ENCODE measurements at regions not wholly inside any gene's neighbourhood (a gene's known extent, or its start where the extent isn't known, plus 50 kb on each side); places are given as distances from the start of the nearest gene placed in this dataset.

DNA sequence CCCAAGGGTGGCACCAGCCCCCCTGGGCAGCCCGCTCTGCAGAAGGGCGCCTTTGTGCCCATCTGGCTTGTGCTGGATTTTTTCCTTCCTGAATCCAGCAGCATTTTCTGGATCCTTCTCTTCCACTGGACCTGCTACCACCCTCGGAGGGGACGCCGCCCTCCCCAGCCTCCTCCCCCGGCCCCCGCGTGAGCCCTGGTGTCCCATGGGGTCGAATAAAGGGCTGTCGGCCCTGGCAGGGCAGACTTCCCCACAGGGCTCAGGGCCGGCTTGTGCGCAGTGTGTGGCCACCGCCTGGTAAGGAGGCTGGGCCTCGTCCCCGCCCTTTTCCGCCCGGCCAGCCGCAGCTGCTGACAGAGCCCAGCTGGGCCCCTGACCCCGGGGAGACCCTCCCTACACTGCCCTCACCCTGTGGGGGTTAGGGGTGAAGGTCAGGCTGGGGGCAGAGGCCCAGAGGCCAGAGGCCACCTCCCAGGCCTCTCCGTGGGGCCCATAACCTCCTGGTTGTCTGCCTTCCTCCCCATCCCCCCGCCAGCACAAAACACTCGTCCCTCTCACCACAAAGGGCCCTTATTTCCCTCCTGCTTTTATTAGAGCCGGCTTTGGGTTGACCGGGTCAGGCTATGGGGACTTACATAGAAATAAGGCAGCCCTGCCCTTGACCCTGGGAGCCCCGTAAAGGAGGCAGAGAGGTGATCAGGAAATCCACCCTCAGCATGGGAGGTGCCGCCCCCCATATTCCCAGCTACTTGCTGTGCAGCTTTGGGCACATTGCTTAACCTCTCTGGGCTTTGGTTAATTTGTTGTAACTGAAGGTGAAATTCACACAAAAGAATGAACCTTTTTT is 179.3 kb upstream of the CIBAR2 start:
- no peak for TF ChIP-seq ZFX (IDR thresholded peaks at IDR 0.05)
- TF ChIP-seq, protein P1, sequence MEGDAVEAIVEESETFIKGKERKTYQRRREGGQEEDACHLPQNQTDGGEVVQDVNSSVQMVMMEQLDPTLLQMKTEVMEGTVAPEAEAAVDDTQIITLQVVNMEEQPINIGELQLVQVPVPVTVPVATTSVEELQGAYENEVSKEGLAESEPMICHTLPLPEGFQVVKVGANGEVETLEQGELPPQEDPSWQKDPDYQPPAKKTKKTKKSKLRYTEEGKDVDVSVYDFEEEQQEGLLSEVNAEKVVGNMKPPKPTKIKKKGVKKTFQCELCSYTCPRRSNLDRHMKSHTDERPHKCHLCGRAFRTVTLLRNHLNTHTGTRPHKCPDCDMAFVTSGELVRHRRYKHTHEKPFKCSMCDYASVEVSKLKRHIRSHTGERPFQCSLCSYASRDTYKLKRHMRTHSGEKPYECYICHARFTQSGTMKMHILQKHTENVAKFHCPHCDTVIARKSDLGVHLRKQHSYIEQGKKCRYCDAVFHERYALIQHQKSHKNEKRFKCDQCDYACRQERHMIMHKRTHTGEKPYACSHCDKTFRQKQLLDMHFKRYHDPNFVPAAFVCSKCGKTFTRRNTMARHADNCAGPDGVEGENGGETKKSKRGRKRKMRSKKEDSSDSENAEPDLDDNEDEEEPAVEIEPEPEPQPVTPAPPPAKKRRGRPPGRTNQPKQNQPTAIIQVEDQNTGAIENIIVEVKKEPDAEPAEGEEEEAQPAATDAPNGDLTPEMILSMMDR (conservative IDR thresholded peaks at IDR 0.05), result no peak
- H3K27ac ChIP-seq, result no peak overlapping the region

DNA sequence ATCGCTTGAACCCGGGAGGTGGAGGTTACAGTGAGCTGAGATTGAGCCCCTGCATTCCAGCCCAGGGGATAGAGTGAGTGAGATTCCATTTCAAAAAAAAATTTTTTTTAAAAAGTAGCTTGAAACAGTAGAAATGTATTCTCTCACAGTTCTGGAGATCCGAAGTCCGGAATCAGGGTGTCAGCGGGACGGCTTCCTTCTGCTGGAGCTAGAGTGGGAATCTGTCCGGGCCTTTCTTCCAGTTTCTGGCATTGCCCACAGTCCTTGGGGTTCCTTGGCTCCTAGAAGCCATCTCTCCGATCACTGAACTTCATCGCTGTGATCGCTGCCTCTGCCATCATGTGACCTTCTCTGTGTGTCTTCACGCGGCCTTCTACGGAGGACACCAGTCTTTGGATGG is 181.2 kb upstream of the CIBAR2 start:
- H3K27ac ChIP-seq, result no peak overlapping the region
- TF ChIP-seq, protein P1 (conservative IDR thresholded peaks at IDR 0.05), result no peak
- TF ChIP-seq ZFX (IDR thresholded peaks at IDR 0.05), result no peak

DNA sequence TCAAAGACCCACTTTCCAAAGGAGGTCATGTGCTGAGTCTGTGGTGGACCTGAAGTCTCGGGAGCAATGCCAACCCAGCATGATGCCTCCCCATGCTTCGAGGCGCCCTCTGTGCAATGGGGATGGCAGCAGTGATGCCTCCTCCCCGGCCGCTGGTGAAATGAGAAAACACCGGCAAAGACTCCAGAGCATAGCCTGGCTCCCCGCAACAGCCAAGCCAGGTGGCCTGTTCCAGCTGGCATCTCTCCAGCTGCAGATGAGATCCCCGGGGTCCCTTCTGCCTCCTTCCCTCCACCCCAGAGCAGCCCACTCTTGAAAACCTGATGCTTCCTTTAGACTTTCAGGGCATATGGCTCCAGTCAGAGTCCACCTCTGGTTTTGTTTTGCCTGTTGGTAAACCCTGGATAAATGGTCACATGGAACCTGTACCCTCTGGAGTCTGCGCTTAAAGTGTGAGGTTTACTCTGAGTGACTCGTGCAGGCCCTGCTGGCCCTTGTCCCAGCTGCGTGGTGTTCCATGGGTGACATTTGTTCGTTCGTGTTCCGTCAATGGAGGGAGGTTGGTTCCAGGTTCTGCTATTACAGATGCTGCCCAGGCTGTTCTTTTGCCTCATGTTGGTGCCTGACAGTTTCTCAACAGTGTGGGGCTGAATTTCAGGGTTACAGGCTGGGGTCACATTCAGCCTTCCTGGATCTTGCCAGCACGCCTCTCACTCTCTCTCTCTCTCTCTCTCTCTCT is 181.8 kb upstream of the CIBAR2 start:
- H3K27ac ChIP-seq, result no peak overlapping the region
- TF ChIP-seq ZFX (IDR thresholded peaks at IDR 0.05), result no peak
- TF ChIP-seq, protein P1 (conservative IDR thresholded peaks at IDR 0.05), result no peak

DNA sequence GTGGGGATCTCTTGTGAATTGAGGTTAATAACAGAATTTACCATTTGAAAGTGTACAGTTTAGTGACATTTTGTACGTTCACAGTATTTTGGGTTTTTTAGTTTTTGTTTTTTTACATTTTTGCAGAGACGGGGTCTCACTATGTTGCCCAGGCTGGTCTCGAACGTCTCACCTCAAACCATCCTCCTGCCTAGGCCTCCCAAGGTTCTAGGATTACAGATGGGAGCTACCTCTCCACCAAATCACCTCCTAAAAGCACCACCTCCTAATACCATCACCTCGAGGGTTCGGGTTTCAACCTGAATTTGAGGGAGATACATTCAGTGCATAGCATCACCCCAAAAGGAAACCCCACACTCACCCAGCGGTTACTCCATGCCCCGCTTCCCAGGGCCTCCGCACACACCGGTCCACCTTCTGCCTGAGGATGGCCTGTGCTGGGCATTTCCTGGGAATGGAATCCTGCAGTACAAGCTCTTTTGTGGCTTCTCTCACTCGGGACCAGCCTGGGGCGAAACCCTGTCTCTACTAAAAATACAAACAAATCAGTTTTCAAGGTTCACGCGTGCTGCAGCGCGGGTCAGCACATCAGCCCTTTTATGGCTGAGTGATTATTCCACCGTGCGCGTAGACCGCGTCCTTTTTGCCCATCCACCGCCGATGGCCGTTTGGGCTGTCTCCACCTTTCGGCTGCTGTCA is 182.7 kb upstream of the CIBAR2 start:
- TF ChIP-seq ZFX (IDR thresholded peaks at IDR 0.05), result no peak
- TF ChIP-seq, protein P1 (conservative IDR thresholded peaks at IDR 0.05), result no peak
- H3K27ac ChIP-seq, result no peak overlapping the region

DNA sequence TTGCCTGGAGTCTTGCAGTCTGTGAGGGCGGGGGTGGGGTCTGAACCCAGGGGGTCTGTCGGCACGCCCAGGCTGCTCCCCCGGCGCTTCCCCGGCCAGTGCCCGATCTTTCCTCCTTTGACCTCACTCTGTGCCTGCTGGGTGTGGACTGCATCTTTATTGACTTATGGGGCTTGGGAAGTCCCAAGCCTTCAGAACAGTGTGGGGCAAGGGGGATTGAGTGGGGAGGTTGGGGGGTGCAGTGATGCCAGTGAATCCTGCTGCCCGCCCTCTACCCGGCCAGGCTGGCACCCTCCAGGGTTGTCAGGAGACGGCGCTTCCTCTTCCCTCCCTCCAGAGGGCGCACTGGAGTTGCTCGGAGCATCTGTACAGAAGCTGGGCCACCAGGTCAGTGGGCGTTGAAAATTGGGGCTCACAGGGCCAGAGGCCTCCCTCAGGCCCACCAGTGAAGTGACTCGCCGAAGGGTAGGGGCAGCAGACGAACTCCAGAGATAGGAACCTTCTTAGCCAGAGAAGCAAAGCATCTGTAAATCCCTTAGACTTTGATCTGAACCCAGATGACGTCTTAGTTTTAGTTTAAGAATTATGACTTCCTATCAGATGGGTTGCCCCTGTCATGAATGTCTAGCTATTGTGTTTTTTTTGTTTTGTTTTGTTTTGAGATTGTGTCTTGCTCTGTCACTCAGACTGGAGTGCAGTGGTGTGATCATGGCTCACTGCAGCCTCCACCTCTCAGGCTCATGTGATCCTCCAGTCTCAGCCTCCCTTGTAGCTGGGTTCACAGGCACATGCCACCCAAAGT is 184.8 kb upstream of the CIBAR2 start:
- TF ChIP-seq ZFX (IDR thresholded peaks at IDR 0.05), result no peak
- TF ChIP-seq, protein P1 (conservative IDR thresholded peaks at IDR 0.05), result peak; percentile 85
- peak overlapping the region; percentile 51 for H3K27ac ChIP-seq

DNA sequence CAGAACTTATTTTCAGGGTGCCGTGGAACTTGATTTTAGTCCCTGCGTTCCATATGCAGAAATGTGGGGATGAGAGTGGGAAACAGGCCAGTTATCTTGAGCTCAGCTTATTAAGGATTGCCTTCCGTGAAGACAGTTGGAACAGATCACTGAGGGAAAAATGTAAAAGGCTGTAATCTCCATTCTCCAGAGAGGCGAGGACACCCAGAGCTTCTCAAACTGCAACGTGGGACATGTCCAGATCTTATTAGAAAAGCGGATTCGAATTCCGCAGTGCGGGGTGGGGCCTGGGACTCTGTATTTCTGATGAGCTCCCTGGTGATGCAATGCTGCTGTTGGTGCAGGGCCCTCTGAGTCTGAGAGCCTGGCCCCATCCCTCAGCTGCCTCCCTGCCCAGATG is 185.6 kb upstream of the CIBAR2 start:
- H3K27ac ChIP-seq, result no peak overlapping the region
- TF ChIP-seq ZFX (IDR thresholded peaks at IDR 0.05), result no peak
- TF ChIP-seq, protein P1 (conservative IDR thresholded peaks at IDR 0.05), result no peak

Data from C4-2B (cell line).